DND-41 (cell line): ENCODE measurements at regions not wholly inside any gene's neighbourhood (a gene's known extent, or its start where the extent isn't known, plus 50 kb on each side); places are given as distances from the start of the nearest gene placed in this dataset.

Experiments used
- CTCF ChIP-seq: IDR thresholded peaks from 2 replicates; pipeline ENCODE4 v1.5.1; 2012; ENCODE audit warnings: borderline replicate concordance, low read length, moderate library complexity, mild to moderate bottlenecking; ENCODE audit not compliant: poor library complexity, severe bottlenecking; ENCODE audit errors: extremely low read depth
- EZH2 ChIP-seq: IDR thresholded peaks from 3 replicates; pipeline ENCODE4 v1.6.1; 2012; ENCODE audit warnings: borderline replicate concordance, low read depth, mild to moderate bottlenecking, moderate library complexity, low read length, inconsistent platforms; ENCODE audit not compliant: severe bottlenecking

- TF ChIP-seq CTCF (no peak), EZH2 (no peak)
These were observed 284.0 kb upstream of the TLE4 start for GRCh38 chr9:79287708-79288290.
